IPS-20b (cell line): ENCODE measurements at regions not wholly inside any gene's neighbourhood (a gene's known extent, or its start where the extent isn't known, plus 50 kb on each side); places are given as distances from the start of the nearest gene placed in this dataset.

ENCODE experiments used
- H3K27ac ChIP-seq: one replicate; pipeline ENCODE4 v1.5.1; 2013; ENCODE audit warnings: low read length
- H3K27me3 ChIP-seq: 2 replicates; pipeline ENCODE4 v1.6.1; 2013; ENCODE audit warnings: mild to moderate bottlenecking, low read length, inconsistent platforms; ENCODE audit not compliant: insufficient read depth
- H3K36me3 ChIP-seq: 2 replicates; pipeline ENCODE4 v1.6.1; 2013; ENCODE audit warnings: low read depth, mild to moderate bottlenecking, inconsistent platforms, low read length, moderate library complexity; ENCODE audit not compliant: insufficient read depth
- H3K4me1 ChIP-seq: 2 replicates; pipeline ENCODE4 v1.6.1; 2013; ENCODE audit warnings: mild to moderate bottlenecking, control low read depth, inconsistent platforms, low read length, moderate library complexity; ENCODE audit not compliant: insufficient read depth
- H3K4me3 ChIP-seq: 2 replicates; pipeline ENCODE4 v1.5.1; 2013; ENCODE audit warnings: mild to moderate bottlenecking, low read length, inconsistent platforms
- H3K9ac ChIP-seq: 2 replicates; pipeline ENCODE4 v1.6.1; 2013; ENCODE audit warnings: low read depth, mild to moderate bottlenecking, inconsistent platforms, low read length, moderate library complexity
- H3K9me3 ChIP-seq: 2 replicates; pipeline ENCODE4 v1.6.1; 2013; ENCODE audit warnings: mild to moderate bottlenecking, low read depth, low read length, inconsistent platforms; ENCODE audit not compliant: insufficient read depth

- no peaks in the 10 kb centered on the region; the same call in 1 of the 2 replicates for H3K9me3 ChIP-seq
- no peaks in the 10 kb centered on the region for H3K27me3 ChIP-seq
Measured at GRCh38 chr21:35624901-35625300, 435.4 kb downstream of the SETD4 start.

GRCh38 chr21:35622612-35623011 is 437.7 kb downstream of the SETD4 start:
- Histone ChIP-seq H3K4me1 (peaks cover 15% of the 10 kb centered on the region; the same call in 1 of the 2 replicates), H3K4me3 (no peak overlapping the region), H3K9me3 (no peaks in the 10 kb centered on the region; the same call in 1 of the 2 replicates), H3K27me3 (no peaks in the 10 kb centered on the region), H3K36me3 (no peaks in the 10 kb centered on the region), H3K9ac (no peak overlapping the region), H3K27ac (peak overlapping the region; percentile 27)

More at GRCh38 chr21:35624901-35625300, 435.4 kb downstream of the SETD4 start:
- H3K36me3 ChIP-seq: no peaks in the 10 kb centered on the region
- no peak overlapping the region for H3K4me3 ChIP-seq
- peaks cover 23% of the 10 kb centered on the region; the same call in 1 of the 2 replicates for H3K4me1 ChIP-seq
- no peak overlapping the region for H3K27ac ChIP-seq
- no peak overlapping the region for H3K9ac ChIP-seq

GRCh38 chr21:35619184-35619583 is 441.1 kb downstream of the SETD4 start:
- Histone ChIP-seq H3K4me3 (no peak overlapping the region), H3K36me3 (no peaks in the 10 kb centered on the region), H3K4me1 (peaks cover 15% of the 10 kb centered on the region; the same call in 1 of the 2 replicates), H3K27me3 (no peaks in the 10 kb centered on the region), H3K9ac (no peak overlapping the region), H3K9me3 (no peaks in the 10 kb centered on the region; the same call in 1 of the 2 replicates), H3K27ac (no peak overlapping the region)

- no peak overlapping the region for H3K4me3 ChIP-seq
- no peaks in the 10 kb centered on the region; the same call in 1 of the 2 replicates for H3K9me3 ChIP-seq
- no peaks in the 10 kb centered on the region for H3K27me3 ChIP-seq
- H3K36me3 ChIP-seq: no peaks in the 10 kb centered on the region
- H3K9ac ChIP-seq: no peak overlapping the region
- H3K4me1 ChIP-seq: peaks cover 4% of the 10 kb centered on the region; the same call in 1 of the 2 replicates
- no peak overlapping the region for H3K27ac ChIP-seq
Measured at GRCh38 chr21:35617491-35617890, 442.8 kb downstream of the SETD4 start.

- Histone ChIP-seq H3K9ac (no peak overlapping the region), H3K27me3 (no peaks in the 10 kb centered on the region), H3K36me3 (no peaks in the 10 kb centered on the region), H3K9me3 (no peaks in the 10 kb centered on the region; the same call in 1 of the 2 replicates), H3K4me3 (no peak overlapping the region), H3K27ac (no peak overlapping the region), H3K4me1 (no peaks in the 10 kb centered on the region)
Measured at GRCh38 chr21:35616090-35616489, 444.2 kb downstream of the SETD4 start.

- Histone ChIP-seq H3K36me3 (no peaks in the 10 kb centered on the region), H3K4me3 (no peak overlapping the region), H3K9me3 (no peaks in the 10 kb centered on the region), H3K4me1 (no peaks in the 10 kb centered on the region), H3K27me3 (no peaks in the 10 kb centered on the region), H3K27ac (no peak overlapping the region), H3K9ac (no peak overlapping the region)
Measured at GRCh38 chr21:35615325-35615724, 445.0 kb downstream of the SETD4 start.

- H3K4me1 ChIP-seq: no peaks in the 10 kb centered on the region
Measured at GRCh38 chr21:35614396-35614921, 445.9 kb downstream of the SETD4 start.

GRCh38 chr21:35611708-35612132 is 448.6 kb downstream of the SETD4 start:
- H3K9ac ChIP-seq: no peak overlapping the region
- no peaks in the 10 kb centered on the region for H3K36me3 ChIP-seq
- H3K4me3 ChIP-seq: no peak overlapping the region
- H3K9me3 ChIP-seq: no peaks in the 10 kb centered on the region
- no peak overlapping the region for H3K27ac ChIP-seq
- no peaks in the 10 kb centered on the region for H3K27me3 ChIP-seq
- no peaks in the 10 kb centered on the region for H3K4me1 ChIP-seq

More at GRCh38 chr21:35614396-35614921, 445.9 kb downstream of the SETD4 start:
- Histone ChIP-seq H3K27ac (no peak overlapping the region), H3K27me3 (no peaks in the 10 kb centered on the region), H3K9ac (no peak overlapping the region), H3K9me3 (no peaks in the 10 kb centered on the region), H3K36me3 (no peaks in the 10 kb centered on the region), H3K4me3 (no peak overlapping the region)

GRCh38 chr21:35609263-35609662 is 451.1 kb downstream of the SETD4 start:
- H3K4me1 ChIP-seq: no peaks in the 10 kb centered on the region
- H3K9ac ChIP-seq: no peak overlapping the region

GRCh38 chr21:35607406-35607805 is 452.9 kb downstream of the SETD4 start:
- H3K9me3 ChIP-seq: no peaks in the 10 kb centered on the region
- no peaks in the 10 kb centered on the region for H3K27me3 ChIP-seq
- no peaks in the 10 kb centered on the region for H3K36me3 ChIP-seq
- H3K9ac ChIP-seq: no peak overlapping the region
- peaks cover 3% of the 10 kb centered on the region; the same call in 1 of the 2 replicates for H3K4me1 ChIP-seq
- H3K4me3 ChIP-seq: no peak overlapping the region
- no peak overlapping the region for H3K27ac ChIP-seq

More at GRCh38 chr21:35609263-35609662, 451.1 kb downstream of the SETD4 start:
- Histone ChIP-seq H3K9me3 (no peaks in the 10 kb centered on the region), H3K27me3 (no peaks in the 10 kb centered on the region), H3K4me3 (no peak overlapping the region), H3K27ac (no peak overlapping the region), H3K36me3 (no peaks in the 10 kb centered on the region)

- Histone ChIP-seq H3K4me1 (peaks cover 3% of the 10 kb centered on the region; the same call in 1 of the 2 replicates), H3K27me3 (no peaks in the 10 kb centered on the region), H3K27ac (no peak overlapping the region), H3K4me3 (no peak overlapping the region), H3K36me3 (no peaks in the 10 kb centered on the region), H3K9ac (no peak overlapping the region), H3K9me3 (no peaks in the 10 kb centered on the region)
Measured at GRCh38 chr21:35606578-35606977, 453.7 kb downstream of the SETD4 start.

- Histone ChIP-seq H3K4me1 (peaks cover 3% of the 10 kb centered on the region; the same call in 1 of the 2 replicates), H3K4me3 (no peak overlapping the region), H3K9ac (no peak overlapping the region), H3K27me3 (no peaks in the 10 kb centered on the region), H3K9me3 (no peaks in the 10 kb centered on the region), H3K27ac (no peak overlapping the region), H3K36me3 (no peaks in the 10 kb centered on the region)
Measured at GRCh38 chr21:35606146-35606545, 454.2 kb downstream of the SETD4 start.
